WTC11 (cell line): ENCODE measurements at regions not wholly inside any gene's neighbourhood (a gene's known extent, or its start where the extent isn't known, plus 50 kb on each side); places are given as distances from the start of the nearest gene placed in this dataset.
A peak's percentile ranks its signal among the peaks of the same experiment; 100 is the strongest.
"Not testable (repeated sequence)": the region's sequence is repeated elsewhere in the genome, so short reads cannot be mapped to it uniquely, and the experiment has no call there.

Experiments used
- ATAC-seq: fragments of 200-7000 bp; cut with Tn5 transposase; 2 replicates; pipeline ENCODE4 v1.10.0; 2021; ENCODE audit warnings: mild to moderate bottlenecking, moderate library complexity
- CTCF ChIA-PET: fragments of 300-600 bp; sonication (Branson Sonifier 250); formaldehyde crosslinking; loops from one replicate; lab custom pipeline; 2021; ENCODE audit warnings: antibody characterized with exemption; lab: Charles Lee
- POLR2A ChIA-PET: fragments of 350-600 bp; sonication (Branson Sonifier 250); formaldehyde crosslinking; loops from one replicate; lab custom pipeline; 2021; ENCODE audit warnings: antibody characterized with exemption; lab: Charles Lee
- DNase-seq: peaks from one replicate; pipeline ENCODE4 v3.0.0; 2021; ENCODE audit warnings: low spot score
- H3K27ac Mint-ChIP-seq: 2 replicates; pipeline ENCODE4 v1.8.0; 2021; ENCODE audit warnings: mixed read lengths
- H3K27me3 Mint-ChIP-seq: 2 replicates; pipeline ENCODE4 v1.8.0; 2021; ENCODE audit warnings: low read depth, mild to moderate bottlenecking, moderate library complexity, mixed read lengths
- H3K36me3 Mint-ChIP-seq: 2 replicates; pipeline ENCODE4 v1.8.0; 2021; ENCODE audit warnings: mixed read lengths
- H3K4me1 Mint-ChIP-seq: 2 replicates; pipeline ENCODE4 v1.8.0; 2022; ENCODE audit warnings: mixed read lengths
- H3K4me3 Mint-ChIP-seq: 2 replicates; pipeline ENCODE4 v1.8.0; 2021; ENCODE audit warnings: mild to moderate bottlenecking, moderate library complexity, mixed read lengths
- H3K9me3 Mint-ChIP-seq: 2 replicates; pipeline ENCODE4 v1.8.0; 2021; ENCODE audit warnings: mixed read lengths
- CREM ChIP-seq: sonication (generic); formaldehyde crosslinking; IDR thresholded peaks from 2 replicates; pipeline ENCODE4 v1.8.1; 2022; ENCODE audit warnings: mild to moderate bottlenecking, missing genetic modification reagents, moderate library complexity
- E2F4 ChIP-seq: sonication (generic); formaldehyde crosslinking; IDR thresholded peaks from 2 replicates; pipeline ENCODE4 v1.8.1; 2022; ENCODE audit warnings: low read depth, mild to moderate bottlenecking, moderate library complexity, missing genetic modification reagents, borderline replicate concordance
- ERG ChIP-seq: fragments of 250-450 bp; sonication (Bioruptor Pico); IDR thresholded peaks from 2 replicates; pipeline ENCODE4 v1.8.0; 2021; ENCODE audit warnings: mild to moderate bottlenecking
- ESRRA ChIP-seq: sonication (generic); formaldehyde crosslinking; IDR thresholded peaks from 2 replicates; pipeline ENCODE4 v1.8.1; 2022; ENCODE audit warnings: mild to moderate bottlenecking, missing genetic modification reagents, borderline replicate concordance
- ETV6 ChIP-seq: sonication (generic); formaldehyde crosslinking; IDR thresholded peaks from 2 replicates; pipeline ENCODE4 v1.8.1; 2022; ENCODE audit warnings: mild to moderate bottlenecking, missing genetic modification reagents
- FOXK1 ChIP-seq: sonication (generic); formaldehyde crosslinking; IDR thresholded peaks from 2 replicates; pipeline ENCODE4 v1.8.0; 2022; ENCODE audit warnings: mild to moderate bottlenecking, moderate library complexity, missing genetic modification reagents
- IRF1 ChIP-seq: sonication (generic); formaldehyde crosslinking; IDR thresholded peaks from 2 replicates; pipeline ENCODE4 v1.8.0; 2023; ENCODE audit warnings: missing genetic modification reagents
- IRF2 ChIP-seq: sonication (generic); formaldehyde crosslinking; IDR thresholded peaks from 2 replicates; pipeline ENCODE4 v1.8.0; 2022; ENCODE audit warnings: low read depth, missing genetic modification reagents, borderline replicate concordance
- KAT7 ChIP-seq: sonication (generic); formaldehyde crosslinking; IDR thresholded peaks from 2 replicates; pipeline ENCODE4 v1.8.1; 2023; ENCODE audit warnings: missing genetic modification reagents, mild to moderate bottlenecking, borderline replicate concordance
- MYBL2 ChIP-seq: sonication (generic); formaldehyde crosslinking; IDR thresholded peaks from 2 replicates; pipeline ENCODE4 v1.8.1; 2023; ENCODE audit warnings: mild to moderate bottlenecking, moderate library complexity, missing genetic modification reagents
- NR1H2 ChIP-seq: sonication (generic); formaldehyde crosslinking; IDR thresholded peaks from 2 replicates; pipeline ENCODE4 v1.9.0; 2021; ENCODE audit warnings: mild to moderate bottlenecking, moderate library complexity, missing genetic modification reagents
- PRRX2 ChIP-seq: fragments of 250-450 bp; sonication (Bioruptor Pico); IDR thresholded peaks from 2 replicates; pipeline ENCODE4 v1.8.0; 2021; ENCODE audit warnings: mild to moderate bottlenecking
- SP1 ChIP-seq: sonication (generic); formaldehyde crosslinking; conservative IDR thresholded peaks from 2 replicates; pipeline ENCODE4 v1.8.1; 2022; ENCODE audit warnings: missing genetic modification reagents
- TCF7 ChIP-seq: sonication (generic); formaldehyde crosslinking; IDR thresholded peaks from 2 replicates; pipeline ENCODE4 v1.8.0; 2022; ENCODE audit warnings: mild to moderate bottlenecking, low read depth, missing genetic modification reagents, moderate library complexity
- ZBTB21 ChIP-seq: sonication (generic); formaldehyde crosslinking; IDR thresholded peaks from 2 replicates; pipeline ENCODE4 v1.8.1; 2023; ENCODE audit warnings: mild to moderate bottlenecking, missing genetic modification reagents, borderline replicate concordance
- TF ChIP-seq, protein P1 (sequence below): fragments of 250-450 bp; sonication (Bioruptor Pico); IDR thresholded peaks from 2 replicates; pipeline ENCODE4 v1.9.0; 2021; ENCODE audit warnings: moderate library complexity, mild to moderate bottlenecking, inconsistent platforms, borderline replicate concordance
- TF ChIP-seq, protein P2 (sequence below): sonication (generic); formaldehyde crosslinking; IDR thresholded peaks from 2 replicates; pipeline ENCODE4 v1.8.1; 2022; ENCODE audit warnings: mild to moderate bottlenecking, missing genetic modification reagents, moderate library complexity, borderline replicate concordance

DNA sequence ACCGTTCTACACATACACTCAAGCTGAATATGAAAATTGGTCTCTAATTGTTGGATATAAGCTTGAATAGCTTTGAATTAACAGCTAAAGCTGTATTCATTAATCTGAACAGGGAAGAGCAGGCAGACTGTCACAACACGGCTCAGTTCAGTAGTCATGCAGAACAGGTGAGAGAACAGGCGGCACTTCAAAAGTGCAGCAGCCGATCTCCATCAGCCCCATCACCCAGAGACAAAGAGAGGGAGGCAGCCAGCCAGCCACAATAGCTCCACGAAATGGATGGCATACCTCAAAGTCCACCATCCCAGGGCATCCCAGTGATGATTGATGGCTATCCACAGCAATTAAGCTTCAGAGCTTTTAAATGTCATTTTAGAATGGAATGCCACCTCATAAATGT lies 419.2 kb downstream of the OLFM4 start:
- ChIA-PET POLR2A (no interaction called here), CTCF (no interaction called here)
- H3K27me3 Mint-ChIP-seq: peaks cover 7% of the 10 kb centered on the region
- TF ChIP-seq NR1H2 (CRISPR knock-in tag): no peak
- no peak for TF ChIP-seq ETV6
- no peak for TF ChIP-seq PRRX2
- no peak for TF ChIP-seq TCF7 (CRISPR knock-in tag)
- TF ChIP-seq, protein P1, sequence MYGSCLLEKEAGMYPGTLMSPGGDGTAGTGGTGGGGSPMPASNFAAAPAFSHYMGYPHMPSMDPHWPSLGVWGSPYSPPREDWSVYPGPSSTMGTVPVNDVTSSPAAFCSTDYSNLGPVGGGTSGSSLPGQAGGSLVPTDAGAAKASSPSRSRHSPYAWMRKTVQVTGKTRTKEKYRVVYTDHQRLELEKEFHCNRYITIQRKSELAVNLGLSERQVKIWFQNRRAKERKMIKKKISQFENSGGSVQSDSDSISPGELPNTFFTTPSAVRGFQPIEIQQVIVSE (CRISPR knock-in tag): no peak
- TF ChIP-seq, protein P2, sequence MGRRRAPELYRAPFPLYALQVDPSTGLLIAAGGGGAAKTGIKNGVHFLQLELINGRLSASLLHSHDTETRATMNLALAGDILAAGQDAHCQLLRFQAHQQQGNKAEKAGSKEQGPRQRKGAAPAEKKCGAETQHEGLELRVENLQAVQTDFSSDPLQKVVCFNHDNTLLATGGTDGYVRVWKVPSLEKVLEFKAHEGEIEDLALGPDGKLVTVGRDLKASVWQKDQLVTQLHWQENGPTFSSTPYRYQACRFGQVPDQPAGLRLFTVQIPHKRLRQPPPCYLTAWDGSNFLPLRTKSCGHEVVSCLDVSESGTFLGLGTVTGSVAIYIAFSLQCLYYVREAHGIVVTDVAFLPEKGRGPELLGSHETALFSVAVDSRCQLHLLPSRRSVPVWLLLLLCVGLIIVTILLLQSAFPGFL (CRISPR knock-in tag): no peak
- no peak for TF ChIP-seq ESRRA
- no peak for TF ChIP-seq CREM (CRISPR knock-in tag)
- H3K4me1 Mint-ChIP-seq: no peaks in the 10 kb centered on the region
- ATAC-seq (no peak), DNase-seq (no peak)
- H3K27ac Mint-ChIP-seq: no peak overlapping the region
- H3K4me3 Mint-ChIP-seq: no peak overlapping the region
- peaks cover 39% of the 10 kb centered on the region for H3K9me3 Mint-ChIP-seq
- peaks cover 21% of the 10 kb centered on the region for H3K36me3 Mint-ChIP-seq

GRCh38 chr13:53452263-53452808 lies 423.7 kb downstream of the OLFM4 start:
- POLR2A ChIA-PET, H3K27ac Mint-ChIP-seq, H3K4me1 Mint-ChIP-seq, CTCF ChIA-PET, DNase-seq, ATAC-seq, H3K27me3 Mint-ChIP-seq, H3K4me3 Mint-ChIP-seq: not testable (repeated sequence)
- peaks cover 68% of the 10 kb centered on the region for H3K9me3 Mint-ChIP-seq
- peaks cover 30% of the 10 kb centered on the region for H3K36me3 Mint-ChIP-seq

DNA sequence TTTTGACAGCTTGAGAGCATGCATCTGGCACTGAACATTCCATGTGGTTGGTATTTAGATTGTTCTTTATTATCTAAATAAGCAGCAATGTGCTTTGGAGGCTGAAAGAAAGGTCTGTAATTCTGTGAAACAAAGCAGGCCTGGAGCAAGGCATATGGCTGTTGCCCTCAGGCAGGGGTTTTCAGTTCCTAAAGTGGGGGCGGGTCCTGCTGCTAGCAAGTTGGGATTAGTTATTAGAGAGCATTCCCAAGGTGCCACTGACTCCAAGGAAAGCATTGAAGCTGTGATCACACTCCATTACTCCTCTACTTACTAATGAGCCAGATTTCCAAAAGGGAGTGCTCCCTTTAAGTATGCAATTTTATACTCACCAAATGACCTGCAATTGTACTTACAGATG lies 432.2 kb downstream of the OLFM4 start:
- Mint-ChIP-seq H3K36me3 (peaks cover 6% of the 10 kb centered on the region; the same call in 1 of the 2 replicates), H3K27ac (no peak overlapping the region), H3K9me3 (peaks cover 18% of the 10 kb centered on the region), H3K27me3 (no peaks in the 10 kb centered on the region; the same call in 1 of the 2 replicates), H3K4me3 (no peak overlapping the region), H3K4me1 (peaks cover 7% of the 10 kb centered on the region; the same call in 1 of the 2 replicates)
- DNase-seq: no peak
- ATAC-seq: peak; percentile 58
- no peak for TF ChIP-seq ERG (CRISPR knock-in tag)
- no peak for TF ChIP-seq IRF2 (CRISPR knock-in tag)
- TF ChIP-seq KAT7 (CRISPR knock-in tag): no peak
- TF ChIP-seq E2F4: no peak
- no peak for TF ChIP-seq IRF1 (CRISPR knock-in tag)
- no peak for TF ChIP-seq SP1 (CRISPR knock-in tag)
- no peak for TF ChIP-seq ZBTB21 (CRISPR knock-in tag)
- TF ChIP-seq FOXK1: no peak
- TF ChIP-seq NR1H2 (CRISPR knock-in tag): no peak
- no peak for TF ChIP-seq MYBL2 (CRISPR knock-in tag)
- ChIA-PET POLR2A (no interaction called here), CTCF (no interaction called here)
